Activated T-cell treated with anti-CD3 and anti-CD28 coated beads, Interleukin-2, amount 50 U/mL, for 4 hours (primary cell): ENCODE measurements at regions not wholly inside any gene's neighbourhood (a gene's known extent, or its start where the extent isn't known, plus 50 kb on each side); places are given as distances from the start of the nearest gene placed in this dataset.

ENCODE experiments used
- ATAC-seq, 2 donors: fragments of 200-7000 bp; cut with Tn5 transposase; one replicate each; pipeline ENCODE4 v1.10.0; 2021
- DNase-seq: peaks from one replicate; pipeline ENCODE4 v3.0.0-alpha.2; 2020
- H3K27me3 Mint-ChIP-seq: one replicate; pipeline ENCODE4 v1.8.0; 2021; ENCODE audit warnings: low read depth, mixed read lengths
- H3K36me3 Mint-ChIP-seq: one replicate; pipeline ENCODE4 v1.8.0; 2022; ENCODE audit warnings: mixed read lengths; ENCODE audit not compliant: insufficient read depth
- H3K4me1 Mint-ChIP-seq: one replicate; pipeline ENCODE4 v1.8.0; 2021; ENCODE audit warnings: low read depth, mixed read lengths
- H3K4me3 Mint-ChIP-seq: one replicate; pipeline ENCODE4 v1.8.0; 2021; ENCODE audit warnings: mild to moderate bottlenecking, moderate library complexity, mixed read lengths
- H3K9me3 Mint-ChIP-seq: one replicate; pipeline ENCODE4 v1.8.0; 2021; ENCODE audit warnings: mixed read lengths

GRCh38 chr6:154561750-154562149 lies 51.3 kb upstream of the CNKSR3 start:
- Mint-ChIP-seq H3K4me3 (no peak overlapping the region), H3K4me1 (no peaks in the 10 kb centered on the region), H3K9me3 (no peaks in the 10 kb centered on the region), H3K36me3 (no peaks in the 10 kb centered on the region), H3K27me3 (peaks cover 2% of the 10 kb centered on the region)
- no peak for ATAC-seq
- no peak for DNase-seq

GRCh38 chr6:154565331-154565730 lies 54.8 kb upstream of the CNKSR3 start:
- no peak for DNase-seq
- no peaks in the 10 kb centered on the region for H3K27me3 Mint-ChIP-seq
- H3K9me3 Mint-ChIP-seq: no peaks in the 10 kb centered on the region
- H3K36me3 Mint-ChIP-seq: no peaks in the 10 kb centered on the region
- H3K4me3 Mint-ChIP-seq: no peak overlapping the region
- ATAC-seq: no peak
- no peaks in the 10 kb centered on the region for H3K4me1 Mint-ChIP-seq

GRCh38 chr6:154566866-154567265 lies 56.4 kb upstream of the CNKSR3 start:
- no peaks in the 10 kb centered on the region for H3K9me3 Mint-ChIP-seq
- no peak for ATAC-seq

GRCh38 chr6:154567695-154568220 lies 57.3 kb upstream of the CNKSR3 start:
- Mint-ChIP-seq H3K9me3 (no peaks in the 10 kb centered on the region), H3K36me3 (no peaks in the 10 kb centered on the region), H3K4me3 (no peak overlapping the region), H3K27me3 (no peaks in the 10 kb centered on the region), H3K4me1 (no peaks in the 10 kb centered on the region)
- ATAC-seq (no peak), DNase-seq (no peak)

More at GRCh38 chr6:154566866-154567265, 56.4 kb upstream of the CNKSR3 start:
- Mint-ChIP-seq H3K36me3 (no peaks in the 10 kb centered on the region), H3K27me3 (no peaks in the 10 kb centered on the region), H3K4me3 (no peak overlapping the region), H3K4me1 (no peaks in the 10 kb centered on the region)
- DNase-seq: no peak

GRCh38 chr6:154569156-154569862 lies 58.8 kb upstream of the CNKSR3 start:
- no peak for DNase-seq
- H3K4me1 Mint-ChIP-seq: no peaks in the 10 kb centered on the region
- no peak overlapping the region for H3K4me3 Mint-ChIP-seq
- H3K27me3 Mint-ChIP-seq: no peaks in the 10 kb centered on the region
- no peaks in the 10 kb centered on the region for H3K9me3 Mint-ChIP-seq
- no peaks in the 10 kb centered on the region for H3K36me3 Mint-ChIP-seq
- ATAC-seq: no peak

- no peak for DNase-seq
- Mint-ChIP-seq H3K4me1 (no peaks in the 10 kb centered on the region), H3K27me3 (no peaks in the 10 kb centered on the region), H3K36me3 (no peaks in the 10 kb centered on the region), H3K9me3 (no peaks in the 10 kb centered on the region), H3K4me3 (no peak overlapping the region)
- ATAC-seq: no peak
These were observed 60.0 kb upstream of the CNKSR3 start for GRCh38 chr6:154570505-154570904.

- no peaks in the 10 kb centered on the region for H3K4me1 Mint-ChIP-seq
- H3K9me3 Mint-ChIP-seq: no peaks in the 10 kb centered on the region
- no peaks in the 10 kb centered on the region for H3K27me3 Mint-ChIP-seq
- H3K4me3 Mint-ChIP-seq: no peak overlapping the region
- no peaks in the 10 kb centered on the region for H3K36me3 Mint-ChIP-seq
- DNase-seq (no peak), ATAC-seq (no peak)
These were observed 62.1 kb upstream of the CNKSR3 start for GRCh38 chr6:154572556-154572955.

- Mint-ChIP-seq H3K4me3 (no peak overlapping the region), H3K27me3 (peaks cover 2% of the 10 kb centered on the region), H3K36me3 (no peaks in the 10 kb centered on the region), H3K4me1 (peaks cover 2% of the 10 kb centered on the region), H3K9me3 (peaks cover 7% of the 10 kb centered on the region)
- DNase-seq (no peak), ATAC-seq (no peak)
These were observed 67.6 kb upstream of the CNKSR3 start for GRCh38 chr6:154578004-154578559.

GRCh38 chr6:154579046-154579445 lies 68.6 kb upstream of the CNKSR3 start:
- no peak for DNase-seq
- H3K27me3 Mint-ChIP-seq: peaks cover 2% of the 10 kb centered on the region
- peaks cover 7% of the 10 kb centered on the region for H3K9me3 Mint-ChIP-seq
- H3K4me3 Mint-ChIP-seq: no peak overlapping the region
- ATAC-seq: no peak
- peaks cover 2% of the 10 kb centered on the region for H3K4me1 Mint-ChIP-seq
- H3K36me3 Mint-ChIP-seq: no peaks in the 10 kb centered on the region

- Mint-ChIP-seq H3K4me3 (no peak overlapping the region), H3K4me1 (peaks cover 2% of the 10 kb centered on the region), H3K9me3 (peaks cover 7% of the 10 kb centered on the region), H3K36me3 (no peaks in the 10 kb centered on the region), H3K27me3 (peaks cover 2% of the 10 kb centered on the region)
- no peak for ATAC-seq
- no peak for DNase-seq
These were observed 69.0 kb upstream of the CNKSR3 start for GRCh38 chr6:154579485-154579884.

- Mint-ChIP-seq H3K36me3 (no peaks in the 10 kb centered on the region), H3K9me3 (peaks cover 7% of the 10 kb centered on the region), H3K4me1 (peaks cover 2% of the 10 kb centered on the region), H3K4me3 (no peak overlapping the region), H3K27me3 (peaks cover 2% of the 10 kb centered on the region)
- ATAC-seq: no peak
- DNase-seq: no peak
These were observed 70.1 kb upstream of the CNKSR3 start for GRCh38 chr6:154580397-154581135.

GRCh38 chr6:154582696-154583095 lies 72.2 kb upstream of the CNKSR3 start:
- peaks cover 2% of the 10 kb centered on the region for H3K4me1 Mint-ChIP-seq
- ATAC-seq: no peak
- no peaks in the 10 kb centered on the region for H3K36me3 Mint-ChIP-seq
- no peak overlapping the region for H3K4me3 Mint-ChIP-seq
- DNase-seq: no peak
- H3K9me3 Mint-ChIP-seq: peaks cover 7% of the 10 kb centered on the region
- H3K27me3 Mint-ChIP-seq: peaks cover 1% of the 10 kb centered on the region

GRCh38 chr6:154583546-154584188 lies 73.2 kb upstream of the CNKSR3 start:
- peaks cover 2% of the 10 kb centered on the region for H3K4me1 Mint-ChIP-seq
- DNase-seq: no peak
- H3K4me3 Mint-ChIP-seq: no peak overlapping the region
- H3K36me3 Mint-ChIP-seq: no peaks in the 10 kb centered on the region
- no peaks in the 10 kb centered on the region for H3K27me3 Mint-ChIP-seq
- no peak for ATAC-seq
- H3K9me3 Mint-ChIP-seq: peaks cover 7% of the 10 kb centered on the region

GRCh38 chr6:154590756-154591155 lies 80.3 kb upstream of the CNKSR3 start:
- H3K9me3 Mint-ChIP-seq: no peaks in the 10 kb centered on the region
- no peaks in the 10 kb centered on the region for H3K27me3 Mint-ChIP-seq
- H3K36me3 Mint-ChIP-seq: no peaks in the 10 kb centered on the region
- DNase-seq (no peak), ATAC-seq (no peak)
- no peaks in the 10 kb centered on the region for H3K4me1 Mint-ChIP-seq
- no peak overlapping the region for H3K4me3 Mint-ChIP-seq
